BE2C (cell line): ENCODE measurements at regions not wholly inside any gene's neighbourhood (a gene's known extent, or its start where the extent isn't known, plus 50 kb on each side); places are given as distances from the start of the nearest gene placed in this dataset.

Source experiments
- DNase-seq: peaks from one replicate; pipeline ENCODE4 v3.0.0-alpha.2; 2020
- H3K27me3 ChIP-seq: fragments of 250-450 bp; sonication (Bioruptor Pico); 2 replicates; pipeline ENCODE4 v1.5.1; 2020; ENCODE audit warnings: mild to moderate bottlenecking
- H3K36me3 ChIP-seq: fragments of 250-450 bp; sonication (Bioruptor Pico); 2 replicates; pipeline ENCODE4 v1.5.1; 2020; ENCODE audit warnings: mild to moderate bottlenecking
- H3K4me1 ChIP-seq: fragments of 250-450 bp; sonication (Bioruptor Pico); 2 replicates; pipeline ENCODE4 v1.5.1; 2020
- H3K4me3 ChIP-seq: 2 replicates; pipeline ENCODE4 v1.5.1; 2011; ENCODE audit warnings: low read depth, low read length
- H3K9me3 ChIP-seq: fragments of 250-450 bp; sonication (Bioruptor Pico); 2 replicates; pipeline ENCODE4 v1.5.1; 2020
- CTCF ChIP-seq: IDR thresholded peaks from 2 replicates; pipeline ENCODE4 v1.5.1; 2012; ENCODE audit warnings: mild to moderate bottlenecking, low read depth, low read length

- Histone ChIP-seq H3K36me3 (no peaks in the 10 kb centered on the region), H3K4me1 (no peaks in the 10 kb centered on the region; the same call in 1 of the 2 replicates), H3K27me3 (no peaks in the 10 kb centered on the region), H3K9me3 (no peaks in the 10 kb centered on the region), H3K4me3 (no peak overlapping the region)
- no peak for TF ChIP-seq CTCF
- no peak for DNase-seq
Measured at GRCh38 chr12:75883241-75883640, 148.3 kb downstream of the PHLDA1 start.

GRCh38 chr12:75882421-75882820 is 149.2 kb downstream of the PHLDA1 start:
- no peaks in the 10 kb centered on the region for H3K9me3 ChIP-seq
- no peak for DNase-seq

DNA sequence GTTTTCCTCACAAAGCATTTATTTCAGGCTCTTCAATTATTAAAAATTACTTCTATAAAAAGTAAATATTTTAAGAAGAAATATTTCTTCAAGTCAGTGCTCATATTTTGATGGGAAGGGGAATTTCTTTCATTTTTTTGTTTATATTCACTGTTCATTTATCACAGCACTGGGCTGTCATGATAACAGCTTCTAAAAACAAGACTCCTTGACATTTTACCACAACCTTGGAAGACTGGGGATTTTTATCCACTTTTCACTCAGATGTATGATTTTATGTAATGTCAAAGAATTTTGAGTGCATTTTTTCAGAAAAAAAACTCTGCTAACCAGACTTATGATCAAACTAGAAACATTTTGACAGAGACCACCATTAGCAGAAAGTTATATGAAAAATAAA is 149.7 kb downstream of the PHLDA1 start:
- Histone ChIP-seq H3K27me3 (no peaks in the 10 kb centered on the region), H3K4me3 (no peak overlapping the region), H3K4me1 (no peaks in the 10 kb centered on the region; the same call in 1 of the 2 replicates), H3K36me3 (no peaks in the 10 kb centered on the region), H3K9me3 (no peaks in the 10 kb centered on the region)
- no peak for TF ChIP-seq CTCF
- no peak for DNase-seq

More at GRCh38 chr12:75882421-75882820, 149.2 kb downstream of the PHLDA1 start:
- no peak for TF ChIP-seq CTCF
- no peaks in the 10 kb centered on the region for H3K27me3 ChIP-seq
- H3K4me1 ChIP-seq = no peaks in the 10 kb centered on the region; the same call in 1 of the 2 replicates
- no peak overlapping the region for H3K4me3 ChIP-seq
- no peaks in the 10 kb centered on the region for H3K36me3 ChIP-seq

DNA sequence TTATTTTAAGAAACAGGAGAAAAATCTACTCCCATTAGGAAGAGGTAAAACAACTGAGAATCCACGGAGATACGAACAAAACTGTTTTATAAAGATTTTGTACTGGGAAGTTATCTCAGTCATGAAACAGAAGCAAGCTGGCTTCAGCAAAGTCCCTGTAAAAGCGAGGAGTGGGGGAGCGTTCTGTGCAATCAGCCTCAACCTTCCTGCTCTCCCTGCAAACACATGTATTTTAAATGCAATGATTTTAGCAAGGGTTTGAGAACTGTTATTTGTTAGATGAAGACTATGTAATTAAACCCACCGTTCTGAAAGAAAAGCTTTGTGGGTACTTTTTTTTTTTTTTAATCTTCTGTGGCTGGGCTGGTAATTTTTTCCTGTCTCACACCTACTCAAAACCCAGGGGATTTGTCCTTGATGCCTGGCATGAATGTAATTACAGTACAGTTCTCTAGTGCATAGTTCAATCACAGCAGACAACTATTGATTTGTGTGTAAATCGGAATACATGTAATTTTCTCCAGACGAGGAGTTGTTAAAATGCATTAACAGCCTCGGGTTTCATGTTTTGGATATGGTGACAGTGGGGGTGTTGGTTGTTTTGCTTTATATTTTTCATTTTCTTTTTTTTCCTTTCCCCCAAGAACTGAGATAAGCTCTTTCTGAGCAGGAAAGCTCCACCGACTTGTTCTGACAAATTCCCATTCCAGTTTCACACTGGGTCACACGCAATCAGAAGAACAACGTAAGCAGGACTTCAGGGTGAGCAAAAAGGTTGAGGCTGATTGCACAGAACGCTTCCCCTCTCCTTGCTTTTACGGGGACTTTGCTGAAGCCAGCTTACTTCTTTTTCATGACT is 153.6 kb downstream of the PHLDA1 start:
- no peaks in the 10 kb centered on the region for H3K36me3 ChIP-seq
- no peaks in the 10 kb centered on the region; the same call in 1 of the 2 replicates for H3K4me1 ChIP-seq
- no peak overlapping the region for H3K4me3 ChIP-seq
- TF ChIP-seq CTCF = no peak
- H3K27me3 ChIP-seq = no peaks in the 10 kb centered on the region
- DNase-seq = peak; percentile 18
- H3K9me3 ChIP-seq = no peaks in the 10 kb centered on the region

DNA sequence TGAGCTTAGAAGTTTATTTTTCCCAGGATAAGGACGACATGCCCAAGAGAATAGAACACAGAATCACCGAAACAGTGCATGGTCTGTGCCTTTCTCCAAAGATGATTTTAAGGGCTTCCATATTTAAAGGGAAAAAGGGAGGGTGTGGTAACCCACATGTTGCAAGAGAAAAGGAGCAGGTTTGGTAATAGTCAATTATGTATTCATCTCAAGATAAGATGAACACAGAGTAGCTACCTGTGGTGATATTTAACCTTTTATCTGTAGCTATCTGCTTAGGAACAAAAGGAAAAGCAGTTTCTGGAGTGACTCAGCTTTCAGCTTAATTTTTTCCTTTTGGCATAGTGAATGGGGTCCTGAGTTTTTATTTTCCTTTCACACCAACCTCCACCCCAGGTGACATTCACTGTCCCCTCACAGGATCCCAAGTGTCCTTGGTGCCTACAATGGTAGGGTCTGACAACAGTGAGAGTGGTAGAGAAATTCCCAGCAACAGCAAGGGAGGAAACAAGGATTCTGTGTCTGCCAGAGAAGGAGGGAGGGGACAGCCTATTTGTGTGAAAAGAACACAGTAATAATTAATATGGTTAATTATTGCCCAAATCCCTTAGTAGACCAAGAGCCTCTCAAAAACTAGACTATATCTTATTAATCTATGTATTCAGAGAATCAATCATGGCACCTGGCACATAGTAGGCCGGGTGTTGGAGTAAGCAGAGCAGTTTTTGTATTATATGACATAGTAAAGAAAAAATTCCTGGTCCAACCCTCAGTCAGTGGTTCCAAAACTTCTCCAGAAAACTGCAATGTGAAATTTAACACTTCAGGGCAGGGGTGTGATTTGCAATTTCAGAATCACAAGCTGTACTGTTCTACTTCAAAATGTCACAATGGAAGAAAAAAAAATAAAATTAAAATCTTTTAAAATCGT is 154.5 kb downstream of the PHLDA1 start:
- no peak for DNase-seq
- Histone ChIP-seq H3K27me3 (no peaks in the 10 kb centered on the region), H3K4me1 (no peaks in the 10 kb centered on the region; the same call in 1 of the 2 replicates), H3K9me3 (no peaks in the 10 kb centered on the region), H3K4me3 (no peak overlapping the region), H3K36me3 (no peaks in the 10 kb centered on the region)
- TF ChIP-seq CTCF = no peak
